Stimulated activated CD4-positive, alpha-beta T cell treated with anti-CD3 and anti-CD28 coated beads, Interleukin-1b, Interleukin-23, amount 100 ng/mL, for 4 hours (primary cell): ENCODE measurements at regions not wholly inside any gene's neighbourhood (a gene's known extent, or its start where the extent isn't known, plus 50 kb on each side); places are given as distances from the start of the nearest gene placed in this dataset.
"Not testable (repeated sequence)": the region's sequence is repeated elsewhere in the genome, so short reads cannot be mapped to it uniquely, and the experiment has no call there.

ENCODE experiments used
- DNase-seq, 2 donors: peaks; one replicate each; pipeline ENCODE4 v3.0.0-alpha.2; 2020; ENCODE audit warnings: low read depth in 2 of 2

DNA sequence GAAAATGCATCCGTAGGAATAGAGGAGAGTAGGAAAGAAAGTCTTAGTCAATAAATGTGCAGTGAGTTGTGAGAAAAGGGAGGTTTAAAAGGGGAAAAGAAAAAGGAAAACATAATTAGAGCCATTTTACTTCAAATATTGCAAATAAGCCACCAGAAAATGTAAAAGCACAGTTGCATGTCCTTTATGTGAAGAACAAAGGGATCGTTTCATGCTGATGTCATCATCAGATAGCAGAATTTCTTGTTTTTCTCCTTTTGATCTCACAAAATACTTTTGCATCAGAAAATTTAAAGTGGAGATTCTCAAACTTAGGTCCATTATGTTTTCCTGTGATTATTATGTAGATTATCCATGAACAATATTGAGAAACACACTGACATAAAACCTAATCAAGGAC is 166.7 kb downstream of the HAO1 start:
- DNase-seq: no peak

DNA sequence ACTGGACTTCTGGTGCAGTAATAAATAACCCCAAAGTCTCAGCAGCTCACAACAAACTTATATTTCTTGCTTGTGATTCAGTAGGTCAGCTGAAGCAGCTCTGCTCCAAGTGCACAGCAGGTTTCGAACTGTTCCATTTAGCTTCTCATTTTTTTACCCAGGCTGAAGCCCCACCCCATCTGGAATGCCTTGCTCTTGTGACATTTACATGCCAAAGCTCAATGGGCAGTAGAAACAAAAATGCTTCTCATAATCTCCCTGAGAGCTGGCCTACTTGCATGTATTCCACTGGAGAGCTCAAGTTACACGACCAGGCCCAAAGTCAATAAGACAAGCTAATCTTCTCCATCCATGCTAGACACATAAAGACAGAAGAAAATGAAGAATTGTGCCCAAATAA is 165.2 kb downstream of the HAO1 start:
- no peak for DNase-seq

DNA sequence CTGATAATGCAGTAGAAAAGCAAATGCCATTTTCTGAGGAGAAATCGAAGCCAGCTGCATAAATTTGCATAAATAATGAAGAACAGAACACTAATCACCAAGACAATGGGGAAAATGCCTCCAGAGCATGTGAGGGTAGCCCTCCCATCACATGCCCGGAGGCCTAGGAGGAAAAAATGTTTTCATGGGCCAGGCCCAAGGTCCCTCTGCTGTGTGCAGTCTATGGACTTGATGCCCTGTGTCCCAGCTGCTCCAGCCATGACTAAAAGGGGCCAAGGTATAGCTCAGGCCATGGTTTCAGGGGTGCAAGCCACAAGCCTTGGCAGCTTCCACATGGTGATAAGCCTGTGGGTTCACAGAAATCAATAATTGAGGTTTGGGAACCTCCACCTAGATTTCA is 164.1 kb downstream of the HAO1 start:
- DNase-seq: no peak

DNA sequence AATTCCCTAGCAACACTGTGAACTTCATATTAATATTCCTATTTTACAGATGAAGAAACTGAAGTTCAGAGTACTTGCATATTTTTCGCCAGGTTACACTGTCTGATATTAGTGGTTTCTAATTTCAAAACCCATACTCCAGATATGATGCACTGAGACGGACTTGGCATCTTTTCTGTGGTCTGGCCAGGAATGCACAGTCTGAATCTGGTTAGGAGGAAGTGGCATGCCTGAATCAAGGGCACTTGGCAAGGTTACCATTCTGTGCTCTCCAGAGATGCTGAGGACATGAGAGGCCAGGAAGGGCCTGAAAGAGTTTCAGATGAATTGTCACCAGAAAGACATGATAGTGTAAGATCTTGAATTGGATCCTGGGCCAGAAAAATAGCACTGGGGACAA is 150.1 kb downstream of the HAO1 start:
- no peak for DNase-seq

DNA sequence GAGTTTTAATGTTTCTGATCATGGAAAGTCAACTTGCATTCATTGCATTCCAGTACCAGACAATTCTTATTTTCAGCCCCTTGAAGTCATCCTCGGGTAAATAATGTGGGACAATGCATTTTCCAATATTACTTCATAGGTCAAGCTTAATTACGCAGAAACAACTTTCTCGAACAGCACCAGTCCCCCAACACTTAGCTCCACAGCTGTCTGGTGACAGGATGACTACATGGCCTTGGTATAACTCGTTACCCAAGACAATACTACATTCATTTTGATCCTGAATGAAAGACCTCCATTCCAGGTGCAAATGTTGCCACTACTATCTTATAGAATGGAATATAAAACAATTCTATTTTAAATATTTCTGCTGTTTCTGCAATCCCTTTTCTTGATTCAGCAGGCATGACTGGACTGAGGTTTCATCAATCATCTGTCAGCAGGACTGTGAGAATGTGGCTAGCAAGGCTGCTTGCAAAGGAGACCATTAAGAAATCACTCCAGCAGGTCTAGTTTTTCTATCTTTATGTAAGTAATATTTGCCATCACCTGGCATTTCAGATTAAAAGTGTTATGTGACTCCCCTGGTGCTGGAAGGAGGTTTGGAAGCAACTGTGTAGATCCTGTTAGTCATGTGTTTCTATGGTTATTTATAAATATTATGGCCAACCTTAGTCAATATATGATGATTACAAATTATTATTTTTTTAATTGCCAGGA is 147.9 kb downstream of the HAO1 start:
- no peak for DNase-seq

DNA sequence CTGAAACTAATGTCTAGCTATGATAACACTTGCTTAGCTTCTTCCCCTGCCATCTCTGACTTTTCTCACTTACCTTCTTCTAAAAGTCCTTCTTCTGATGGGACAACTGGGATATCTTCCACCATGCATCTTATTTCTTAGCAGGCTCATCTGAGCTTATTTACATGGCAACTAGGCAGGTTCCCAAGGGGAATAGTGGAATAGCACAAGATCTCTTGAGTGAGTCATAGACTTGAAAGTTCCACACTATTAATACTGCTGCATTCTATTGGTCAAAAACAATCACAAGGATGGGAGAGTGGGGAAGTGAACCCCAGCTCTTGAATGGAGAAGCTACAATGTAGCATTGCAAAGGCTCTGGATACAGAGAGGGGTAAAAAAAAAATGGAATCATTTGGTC is 142.1 kb downstream of the HAO1 start:
- DNase-seq: no peak

DNA sequence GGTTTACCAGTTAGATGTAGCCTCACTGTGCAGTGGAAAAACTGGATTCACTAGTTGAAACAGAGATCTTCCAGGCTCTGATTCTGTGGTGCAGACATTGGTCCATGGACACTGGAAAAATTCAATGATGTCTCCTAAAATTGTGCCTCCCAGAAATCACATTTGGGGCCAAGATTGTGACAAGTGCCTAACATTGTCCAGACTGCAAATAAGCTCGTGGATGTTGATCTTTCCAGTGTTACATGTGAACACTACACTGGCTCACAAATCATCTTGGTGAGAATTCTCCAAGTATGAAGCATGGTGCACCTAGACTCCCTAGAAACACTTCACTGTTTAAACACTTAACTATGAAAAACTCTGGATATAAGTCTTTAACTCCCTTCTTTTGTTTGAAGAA is 140.4 kb downstream of the HAO1 start:
- DNase-seq: no peak

DNA sequence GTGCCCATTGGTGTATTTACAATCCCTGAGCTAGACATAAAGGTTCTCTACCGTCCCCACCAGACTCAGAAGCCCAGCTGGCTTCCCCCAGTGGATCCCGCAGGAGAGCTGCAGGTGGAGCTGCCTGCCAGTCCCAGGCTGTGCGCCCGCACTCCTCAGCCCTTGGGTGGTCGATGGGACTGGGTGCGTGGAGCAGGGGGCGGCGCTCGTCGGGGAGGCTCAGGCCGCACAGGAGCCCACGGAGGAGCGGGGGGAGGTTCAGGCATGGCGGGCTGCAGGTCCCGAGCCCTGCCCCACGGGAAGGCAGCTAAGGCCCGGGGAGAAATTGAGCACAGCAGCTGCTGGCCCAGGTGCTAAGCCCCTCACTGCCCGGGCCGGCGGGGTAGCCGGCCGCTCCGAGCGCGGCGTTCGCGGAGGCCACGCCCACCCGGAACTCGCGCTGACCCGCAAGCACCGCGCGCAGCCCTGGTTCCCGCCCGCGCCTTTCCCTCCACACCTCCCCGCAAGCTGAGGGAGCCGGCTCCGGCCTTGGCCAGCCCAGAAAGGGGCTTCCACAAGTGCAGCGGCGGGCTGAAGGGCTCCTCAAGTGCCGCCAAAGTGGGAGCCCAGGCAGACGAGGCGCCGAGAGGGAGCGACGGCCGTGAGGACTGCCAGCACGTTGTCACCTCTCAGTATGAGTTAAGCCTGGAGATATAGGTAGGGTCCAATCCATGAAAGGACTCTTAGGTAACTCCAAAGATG is 136.7 kb downstream of the HAO1 start:
- not testable (repeated sequence) for DNase-seq

DNA sequence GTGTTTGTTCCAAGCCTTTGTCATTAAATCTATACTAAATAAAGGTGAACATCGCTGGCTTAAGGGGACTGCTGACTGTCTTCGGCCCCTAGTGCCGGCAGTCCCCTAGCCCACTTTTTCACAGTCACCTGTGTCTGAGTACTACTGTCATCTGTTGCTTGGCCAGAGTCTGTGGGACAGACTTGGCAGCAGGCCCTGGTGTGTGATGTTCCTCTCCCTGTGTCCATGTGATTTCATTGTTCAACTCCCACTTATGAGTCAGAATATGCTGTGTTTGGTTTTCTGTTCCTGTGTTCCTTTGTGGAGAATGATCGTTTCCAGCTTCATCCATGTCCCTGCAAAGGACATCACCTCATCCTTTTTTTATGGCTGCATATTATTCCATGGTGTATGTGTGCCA is 133.4 kb downstream of the HAO1 start:
- DNase-seq: no peak

DNA sequence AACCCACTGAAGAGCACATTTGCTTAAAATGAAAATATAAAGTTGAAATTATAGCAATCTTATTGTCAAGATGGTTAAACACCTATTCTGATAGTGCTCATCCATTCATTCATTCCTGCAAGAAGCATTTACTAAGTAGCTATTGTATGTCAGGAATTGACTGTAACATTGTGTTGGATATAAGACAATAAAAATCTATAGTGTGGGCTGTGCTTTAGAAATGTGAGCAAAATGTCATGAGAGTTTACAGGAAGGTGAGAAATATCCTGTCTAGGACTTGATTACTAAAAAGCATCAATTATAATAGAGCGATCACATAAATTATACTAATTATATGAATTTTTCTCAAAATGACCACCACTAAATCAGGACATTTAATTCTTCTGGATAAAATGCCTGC is 123.0 kb downstream of the HAO1 start:
- no peak for DNase-seq

DNA sequence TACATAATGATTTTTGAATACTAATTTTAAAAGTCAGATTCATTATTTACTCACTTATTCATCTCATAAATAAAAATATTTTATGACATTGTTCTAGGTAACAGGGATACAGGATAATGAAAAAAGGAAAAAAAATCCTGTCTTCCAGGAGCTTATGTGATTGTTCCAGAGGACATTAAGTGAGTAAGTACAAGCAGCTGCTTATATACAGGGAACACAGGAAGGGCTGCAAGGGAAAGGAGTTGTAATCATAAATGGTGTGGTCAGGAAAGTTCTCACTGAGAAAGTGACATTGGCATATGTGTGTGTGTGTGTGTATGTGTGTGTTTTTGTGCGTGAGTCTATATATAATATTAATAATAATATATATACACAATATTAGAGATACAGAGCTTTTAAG is 121.8 kb downstream of the HAO1 start:
- DNase-seq: no peak

DNA sequence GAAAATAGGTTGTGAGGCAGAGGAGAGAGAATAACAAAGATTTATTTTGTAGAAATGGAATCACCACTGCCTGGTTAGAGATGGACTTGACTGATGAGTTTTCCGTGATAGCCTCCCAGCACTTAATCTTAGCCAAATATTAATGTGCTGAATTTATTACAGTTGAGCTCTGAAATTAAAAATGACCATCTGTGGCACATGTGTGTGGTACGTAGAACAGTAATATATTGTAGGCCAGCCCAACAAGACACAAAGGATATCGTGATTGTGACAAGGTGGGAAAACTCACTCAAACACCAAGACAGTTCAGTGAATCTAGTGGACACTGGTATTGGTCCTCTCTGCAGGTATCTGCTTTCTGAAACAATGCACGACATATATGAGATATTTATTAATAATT is 119.4 kb downstream of the HAO1 start:
- no peak for DNase-seq

DNA sequence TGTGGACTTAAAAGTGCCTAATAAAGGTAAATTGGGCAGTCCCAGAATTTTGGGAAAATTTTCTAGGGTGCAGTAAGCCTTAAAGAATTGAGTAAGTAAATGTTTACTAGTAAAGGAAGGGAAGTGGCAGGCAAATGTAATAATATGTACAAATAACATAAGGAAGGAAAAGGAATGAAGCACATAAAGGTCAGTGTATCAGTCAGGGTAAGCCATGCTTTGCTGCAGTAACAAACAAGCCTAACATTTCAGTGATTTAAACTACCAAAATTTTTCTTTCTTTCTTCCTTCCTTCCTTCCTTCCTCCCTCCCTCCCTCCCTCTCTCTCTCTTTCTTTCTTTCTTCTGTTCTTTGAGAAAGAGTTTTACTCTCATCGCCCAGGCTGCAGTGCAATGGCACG is 117.5 kb downstream of the HAO1 start:
- DNase-seq: no peak

DNA sequence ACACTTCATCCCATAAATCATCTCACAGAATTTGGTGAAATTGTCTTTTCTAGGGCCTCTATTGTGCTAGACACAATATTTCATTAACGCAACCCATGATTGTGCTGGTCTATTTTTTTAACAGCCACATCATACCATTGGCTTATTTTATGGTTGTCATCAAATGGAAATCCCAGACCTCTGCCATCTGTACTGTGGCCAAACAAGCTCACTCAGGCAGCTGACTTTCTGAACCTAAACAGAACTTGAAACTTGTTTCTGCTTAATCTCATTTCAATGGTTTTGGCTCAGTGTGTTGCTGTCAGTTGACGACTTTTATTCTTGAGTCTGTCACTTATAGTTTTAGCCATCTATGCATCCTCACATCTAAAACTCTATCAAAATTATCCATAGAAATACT is 111.8 kb downstream of the HAO1 start:
- DNase-seq: no peak

DNA sequence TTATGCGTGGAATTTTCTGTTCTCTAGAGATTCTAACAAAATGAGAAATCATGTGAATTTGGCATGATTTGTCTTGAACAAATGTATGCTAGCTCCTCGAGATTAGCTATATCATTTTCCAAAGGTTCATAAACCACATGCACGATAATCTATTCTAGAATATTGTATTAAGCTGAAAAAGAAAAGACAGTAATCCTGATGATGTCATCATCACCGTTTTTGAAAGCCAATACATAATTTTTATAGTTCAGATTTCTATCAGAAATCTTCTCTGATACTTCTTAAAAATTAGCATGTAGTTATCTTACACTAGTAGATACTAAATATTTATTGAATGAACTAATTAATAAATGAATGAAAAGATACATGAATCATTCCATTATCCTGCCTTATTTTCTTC is 111.2 kb downstream of the HAO1 start:
- DNase-seq: no peak

DNA sequence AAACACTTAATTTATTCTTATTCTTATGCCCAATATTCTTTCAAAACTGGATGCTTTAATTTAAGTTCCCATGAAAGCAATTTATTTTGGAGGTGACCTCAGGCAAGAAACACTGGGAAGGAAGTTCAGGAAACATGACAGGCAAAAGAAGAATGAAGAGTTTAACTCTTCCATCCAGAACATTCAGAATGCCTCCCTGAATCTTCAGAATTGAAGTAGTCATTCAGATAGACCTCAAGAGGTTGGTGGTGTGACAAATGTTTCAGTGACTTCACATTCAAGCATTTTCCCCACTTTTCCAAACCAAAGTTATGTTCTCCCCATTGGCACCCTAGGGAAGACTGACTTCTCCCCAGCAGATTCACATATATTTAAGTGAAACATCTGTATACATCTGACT is 110.5 kb downstream of the HAO1 start:
- no peak for DNase-seq
